ENCODE measurements at regions not wholly inside any gene's neighbourhood (a gene's known extent, or its start where the extent isn't known, plus 50 kb on each side); places are given as distances from the start of the nearest gene placed in this dataset.

GRCh38 chr12:16492820-16493797 is 112.9 kb downstream of the LMO3 start (continued):
- TF ChIP-seq ZNF609 (CRISPR knock-in tag; IDR thresholded peaks at IDR 0.05; ENCODE audit: borderline replicate concordance): 0 out of 2 replicates have a peak, but pooled peaks have one; percentile 30
- TF ChIP-seq BRF2 (CRISPR knock-in tag; IDR thresholded peaks at IDR 0.05): no peak
- no peak for TF ChIP-seq ZEB1 (IDR thresholded peaks at IDR 0.05; ENCODE audit: insufficient replicate concordance, low read depth)
- no peak for TF ChIP-seq ZSCAN21 (CRISPR knock-in tag; IDR thresholded peaks at IDR 0.05; ENCODE audit: borderline replicate concordance)
- TF ChIP-seq ZNF124 (CRISPR knock-in tag; IDR thresholded peaks at IDR 0.05): 0 out of 2 replicates have a peak, but pooled peaks have one; percentile 43
- peak; percentile 83 for TF ChIP-seq CEBPG (CRISPR knock-in tag; IDR thresholded peaks at IDR 0.05)
- TF ChIP-seq FOXA1 (IDR thresholded peaks at IDR 0.05): no peak
- TF ChIP-seq FOXA1 (CRISPR knock-in tag; IDR thresholded peaks at IDR 0.05): 0 out of 2 replicates have a peak, but pooled peaks have one; percentile 29
- TF ChIP-seq JUND (CRISPR knock-in tag; IDR thresholded peaks at IDR 0.05): no peak
- no peak for TF ChIP-seq ZMAT3 (CRISPR knock-in tag; conservative IDR thresholded peaks at IDR 0.05)
- no peak for TF ChIP-seq USF2 (IDR thresholded peaks at IDR 0.05; ENCODE audit: low read depth, low read length)
- TF ChIP-seq USF2 (CRISPR knock-in tag; IDR thresholded peaks at IDR 0.05; ENCODE audit: borderline replicate concordance): no peak
- no peak for TF ChIP-seq TMF1 (CRISPR knock-in tag; IDR thresholded peaks at IDR 0.05; ENCODE audit: low read depth)
- TF ChIP-seq, protein P1, sequence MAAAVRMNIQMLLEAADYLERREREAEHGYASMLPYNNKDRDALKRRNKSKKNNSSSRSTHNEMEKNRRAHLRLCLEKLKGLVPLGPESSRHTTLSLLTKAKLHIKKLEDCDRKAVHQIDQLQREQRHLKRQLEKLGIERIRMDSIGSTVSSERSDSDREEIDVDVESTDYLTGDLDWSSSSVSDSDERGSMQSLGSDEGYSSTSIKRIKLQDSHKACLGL (CRISPR knock-in tag; IDR thresholded peaks at IDR 0.05): no peak
- no peak for TF ChIP-seq ATAD3A (CRISPR knock-in tag; IDR thresholded peaks at IDR 0.05)

All from HepG2 (cell line).